ENCODE measurements at regions not wholly inside any gene's neighbourhood (a gene's known extent, or its start where the extent isn't known, plus 50 kb on each side); places are given as distances from the start of the nearest gene placed in this dataset.

DNA sequence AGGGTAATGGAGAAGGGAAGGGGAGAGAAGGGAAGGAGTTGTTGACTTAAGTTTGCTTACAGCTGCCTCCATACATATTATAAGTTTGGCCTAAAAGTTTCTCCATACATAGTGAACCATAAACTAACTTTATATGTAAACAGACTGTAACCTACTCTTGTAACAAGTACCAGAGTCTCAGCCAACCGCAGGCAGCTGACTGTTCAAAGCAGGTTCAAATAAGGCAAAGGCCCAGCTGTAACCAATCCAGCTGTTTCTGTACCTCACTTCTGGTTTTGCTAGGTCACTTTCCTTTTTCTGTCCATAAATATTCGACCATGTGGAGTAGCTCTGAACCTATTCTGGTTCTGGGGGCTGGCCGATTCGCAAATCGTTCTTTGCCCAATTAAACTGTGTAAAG, 591.2 kb downstream of the INSC start:
- Histone ChIP-seq H3K36me3 (ENCODE audit: control insufficient read depth, insufficient read depth, low read length) (no peaks in the 10 kb centered on the region), H3K27me3 (ENCODE audit: control insufficient read depth, insufficient read depth, low read length) (no peaks in the 10 kb centered on the region), H3K4me2 (ENCODE audit: low read length) (no peak overlapping the region), H3K27ac (no peak overlapping the region), H3K9ac (no peak overlapping the region), H3K4me3 (ENCODE audit: low read depth, low read length) (no peak overlapping the region), H3K9me3 (ENCODE audit: control insufficient read depth, low read length) (no peaks in the 10 kb centered on the region), H3K79me2 (no peaks in the 10 kb centered on the region), H2AFZ (no peak overlapping the region), H3K4me1 (no peaks in the 10 kb centered on the region)
- no peak for TF ChIP-seq CTCF (IDR thresholded peaks at IDR 0.05)

- H3K9ac ChIP-seq = no peak overlapping the region
- H2AFZ ChIP-seq = no peak overlapping the region
- no peaks in the 10 kb centered on the region for H3K9me3 ChIP-seq (ENCODE audit: control insufficient read depth, low read length)
- H3K36me3 ChIP-seq (ENCODE audit: control insufficient read depth, insufficient read depth, low read length) = no peaks in the 10 kb centered on the region
- H3K4me2 ChIP-seq (ENCODE audit: low read length) = no peak overlapping the region
- no peak overlapping the region for H3K4me3 ChIP-seq (ENCODE audit: low read depth, low read length)
- H3K4me1 ChIP-seq = no peaks in the 10 kb centered on the region
- H3K79me2 ChIP-seq = no peaks in the 10 kb centered on the region
- no peak overlapping the region for H3K27ac ChIP-seq
- no peak for TF ChIP-seq CTCF (IDR thresholded peaks at IDR 0.05)
- no peaks in the 10 kb centered on the region for H3K27me3 ChIP-seq (ENCODE audit: control insufficient read depth, insufficient read depth, low read length)
These were observed 592.5 kb downstream of the INSC start for GRCh38 chr11:15707194-15707593.

DNA sequence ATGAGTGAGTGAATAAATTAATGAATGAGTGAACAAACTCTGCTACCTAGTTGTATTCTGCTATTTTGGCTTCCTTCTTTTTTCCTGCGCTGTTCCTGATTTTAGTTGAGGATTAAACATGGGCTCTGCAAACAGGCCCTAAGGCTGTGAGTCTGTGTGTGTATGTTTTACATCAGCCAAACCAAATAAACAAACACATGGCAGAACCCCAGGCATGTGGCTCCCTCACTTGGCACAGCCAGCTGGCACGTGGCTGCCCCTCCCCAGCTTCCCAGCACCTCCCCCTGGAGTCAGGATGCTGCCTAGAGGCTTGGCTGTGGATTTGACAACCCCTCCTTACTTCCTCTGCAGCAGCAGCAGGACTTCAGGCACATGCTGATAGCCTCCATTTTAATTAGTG, 593.2 kb downstream of the INSC start:
- Histone ChIP-seq H3K36me3 (ENCODE audit: control insufficient read depth, insufficient read depth, low read length) (no peaks in the 10 kb centered on the region), H3K79me2 (no peaks in the 10 kb centered on the region), H2AFZ (no peak overlapping the region), H3K4me1 (no peaks in the 10 kb centered on the region), H3K27me3 (ENCODE audit: control insufficient read depth, insufficient read depth, low read length) (no peaks in the 10 kb centered on the region), H3K4me2 (ENCODE audit: low read length) (no peak overlapping the region), H3K9me3 (ENCODE audit: control insufficient read depth, low read length) (no peaks in the 10 kb centered on the region), H3K27ac (no peak overlapping the region), H3K9ac (no peak overlapping the region), H3K4me3 (ENCODE audit: low read depth, low read length) (no peak overlapping the region)
- TF ChIP-seq CTCF (IDR thresholded peaks at IDR 0.05) = no peak

DNA sequence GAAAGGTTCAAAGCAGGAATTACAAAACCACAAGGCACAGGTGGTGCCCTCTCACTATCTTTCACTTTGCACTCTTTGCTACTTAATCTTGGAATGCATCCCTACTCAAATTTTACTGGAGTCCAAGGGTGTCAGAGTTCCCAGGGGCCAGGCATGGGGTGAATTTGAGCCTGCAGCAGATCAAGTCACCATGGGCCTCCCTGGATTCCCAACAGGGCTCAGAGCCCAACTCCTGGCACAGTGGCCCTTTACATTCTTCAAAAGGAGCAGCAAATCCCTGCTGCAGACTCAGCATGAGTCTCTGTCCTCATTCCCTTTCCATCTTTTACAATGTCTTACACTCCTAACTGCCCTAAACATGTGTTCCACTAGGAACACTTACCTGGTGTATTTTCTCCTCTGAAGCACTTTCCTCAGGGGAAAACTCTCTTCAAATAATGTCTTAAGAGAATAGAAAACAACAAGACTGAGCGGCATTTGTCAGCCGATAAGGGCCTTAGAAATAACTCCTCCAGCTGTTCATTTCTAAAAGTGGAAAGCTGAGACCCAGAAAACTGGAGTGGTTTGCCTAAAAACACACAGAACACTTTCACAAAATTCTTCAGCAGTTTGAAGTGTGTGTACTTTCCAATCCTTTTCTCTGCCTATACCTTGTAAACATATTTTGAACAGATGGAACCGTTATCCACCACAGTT, 596.0 kb downstream of the INSC start:
- Histone ChIP-seq H3K4me1 (no peaks in the 10 kb centered on the region), H3K36me3 (ENCODE audit: control insufficient read depth, insufficient read depth, low read length) (no peaks in the 10 kb centered on the region), H3K27ac (no peak overlapping the region)

More for the DNA sequence above, 596.0 kb downstream of the INSC start:
- Histone ChIP-seq H3K4me2 (ENCODE audit: low read length) (no peak overlapping the region), H3K9me3 (ENCODE audit: control insufficient read depth, low read length) (no peaks in the 10 kb centered on the region), H3K27me3 (ENCODE audit: control insufficient read depth, insufficient read depth, low read length) (no peaks in the 10 kb centered on the region), H2AFZ (no peak overlapping the region), H3K4me3 (ENCODE audit: low read depth, low read length) (no peak overlapping the region), H3K9ac (no peak overlapping the region), H3K79me2 (no peaks in the 10 kb centered on the region)
- TF ChIP-seq CTCF (IDR thresholded peaks at IDR 0.05) = no peak
